Eye (tissue), 1 donor: ENCODE measurements at regions not wholly inside any gene's neighbourhood (a gene's known extent, or its start where the extent isn't known, plus 50 kb on each side); places are given as distances from the start of the nearest gene placed in this dataset.
A peak's percentile ranks its signal among the peaks of the same experiment; 100 is the strongest.

Source experiments
- DNase-seq: peaks from one replicate; pipeline ENCODE4 v3.0.0-alpha.2; 2015

- DNase-seq, result no peak
Observed at GRCh38 chr7:26489906-26490639, 198.4 kb downstream of the SNX10 start.

DNA sequence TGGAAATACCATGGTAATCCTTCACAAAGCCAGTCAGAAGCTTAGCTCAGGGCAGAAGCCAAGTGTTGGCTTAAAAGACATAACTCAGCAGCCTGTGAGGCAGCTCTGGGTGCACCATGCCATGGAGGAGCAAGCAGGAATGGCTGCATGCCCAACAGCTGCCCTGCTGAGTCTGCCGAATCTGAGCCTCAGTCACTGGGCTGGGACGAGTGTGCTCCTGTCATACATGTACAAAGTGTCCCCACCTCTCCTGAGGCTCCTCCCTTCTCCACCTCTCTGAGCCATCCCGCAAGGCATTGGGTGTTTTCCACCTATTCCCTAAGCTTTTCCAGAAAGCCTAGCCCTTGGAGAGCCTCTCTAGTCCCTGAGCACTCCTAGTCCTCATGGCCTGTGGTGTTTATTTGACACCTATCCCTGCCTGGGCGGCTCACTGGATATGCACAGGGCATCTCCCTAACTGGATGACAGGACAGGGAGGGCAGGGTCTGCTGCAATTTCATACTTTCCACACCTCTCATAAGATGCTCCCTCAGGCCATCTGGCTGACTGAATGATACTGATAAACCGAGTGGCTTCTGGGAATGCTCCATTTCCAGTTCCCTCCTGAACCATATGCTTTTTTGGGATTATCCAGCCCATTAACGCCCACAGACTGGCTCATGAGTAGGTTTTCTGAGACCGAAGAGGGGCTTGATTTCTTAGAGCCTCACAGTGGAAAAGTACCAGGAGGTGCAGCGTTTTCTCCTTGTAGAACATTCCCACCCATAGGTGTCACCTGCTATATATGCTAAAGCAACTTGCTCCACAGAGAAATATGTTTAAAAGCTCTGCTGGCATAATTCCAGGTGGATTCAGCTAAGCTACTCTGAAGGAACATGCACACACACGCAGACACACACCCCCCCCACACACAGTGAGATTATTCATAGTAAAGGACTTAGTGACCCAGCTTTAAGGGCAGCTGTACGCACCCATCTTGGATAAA lies 199.3 kb downstream of the SNX10 start:
- peak; percentile 63 for DNase-seq

- DNase-seq, result no peak
Observed at GRCh38 chr7:26492816-26493215, 201.2 kb downstream of the SNX10 start.

DNA sequence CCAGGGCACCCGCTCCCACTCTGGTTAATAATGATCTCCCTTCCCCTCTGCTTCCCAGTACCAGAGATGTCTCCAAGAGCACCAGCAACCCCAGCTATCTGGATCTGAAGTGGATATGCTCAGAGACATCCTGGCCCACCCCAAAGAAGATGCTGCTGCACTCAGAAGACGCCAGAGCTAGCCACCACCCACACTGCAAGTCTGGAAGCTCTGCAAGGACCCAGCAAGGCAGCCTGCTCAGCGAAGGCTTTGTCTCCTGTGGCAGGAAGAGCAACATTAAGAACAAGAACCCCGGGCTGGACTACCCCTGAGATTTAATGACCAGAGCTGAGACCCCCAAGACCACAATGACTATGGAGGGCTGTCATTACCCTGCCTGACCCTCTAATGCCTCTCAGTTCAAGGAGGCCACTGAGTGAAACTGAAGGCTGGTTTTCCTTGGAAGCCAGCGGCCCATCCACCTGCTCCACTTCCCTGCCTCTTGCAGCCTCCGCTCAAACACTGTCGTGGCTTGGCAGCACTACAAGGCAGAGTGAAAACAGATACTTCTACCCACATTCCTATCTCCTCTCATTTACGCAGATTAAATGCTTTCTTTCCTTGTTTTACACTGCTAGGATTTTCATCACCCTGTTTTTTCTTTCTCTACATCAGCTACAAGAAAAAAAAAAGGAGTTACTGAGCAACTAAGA lies 202.2 kb downstream of the SNX10 start:
- DNase-seq, result no peak

- DNase-seq, result no peak
Observed at GRCh38 chr7:26495569-26495968, 203.9 kb downstream of the SNX10 start.

- no peak for DNase-seq
Observed at GRCh38 chr7:26497801-26498596, 206.3 kb downstream of the SNX10 start.

- no peak for DNase-seq
Observed at GRCh38 chr7:26499315-26499897, 207.7 kb downstream of the SNX10 start.

- no peak for DNase-seq
Observed at GRCh38 chr7:26500749-26501352, 209.2 kb downstream of the SNX10 start.

GRCh38 chr7:26504411-26505120 lies 212.9 kb downstream of the SNX10 start:
- DNase-seq, result no peak

DNA sequence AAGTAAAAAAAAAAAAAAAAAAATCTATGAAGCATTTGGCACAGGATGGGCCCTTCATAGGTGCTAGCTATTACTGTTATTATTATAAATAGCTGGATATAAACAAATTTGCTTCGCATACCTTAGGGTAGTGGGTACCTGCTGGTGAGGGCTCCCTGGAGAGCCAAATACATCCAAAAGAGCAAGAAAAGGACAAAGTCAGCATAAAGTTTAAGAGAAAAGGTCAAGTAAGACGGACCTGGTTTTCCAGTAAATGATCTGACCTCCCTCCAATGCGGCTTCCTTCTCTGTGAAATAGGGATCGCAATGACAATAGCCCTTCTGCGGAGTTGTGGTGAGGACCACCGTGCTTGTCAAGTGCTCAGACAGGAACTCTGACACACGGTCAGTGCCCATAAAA lies 214.5 kb downstream of the SNX10 start:
- DNase-seq, result no peak

DNA sequence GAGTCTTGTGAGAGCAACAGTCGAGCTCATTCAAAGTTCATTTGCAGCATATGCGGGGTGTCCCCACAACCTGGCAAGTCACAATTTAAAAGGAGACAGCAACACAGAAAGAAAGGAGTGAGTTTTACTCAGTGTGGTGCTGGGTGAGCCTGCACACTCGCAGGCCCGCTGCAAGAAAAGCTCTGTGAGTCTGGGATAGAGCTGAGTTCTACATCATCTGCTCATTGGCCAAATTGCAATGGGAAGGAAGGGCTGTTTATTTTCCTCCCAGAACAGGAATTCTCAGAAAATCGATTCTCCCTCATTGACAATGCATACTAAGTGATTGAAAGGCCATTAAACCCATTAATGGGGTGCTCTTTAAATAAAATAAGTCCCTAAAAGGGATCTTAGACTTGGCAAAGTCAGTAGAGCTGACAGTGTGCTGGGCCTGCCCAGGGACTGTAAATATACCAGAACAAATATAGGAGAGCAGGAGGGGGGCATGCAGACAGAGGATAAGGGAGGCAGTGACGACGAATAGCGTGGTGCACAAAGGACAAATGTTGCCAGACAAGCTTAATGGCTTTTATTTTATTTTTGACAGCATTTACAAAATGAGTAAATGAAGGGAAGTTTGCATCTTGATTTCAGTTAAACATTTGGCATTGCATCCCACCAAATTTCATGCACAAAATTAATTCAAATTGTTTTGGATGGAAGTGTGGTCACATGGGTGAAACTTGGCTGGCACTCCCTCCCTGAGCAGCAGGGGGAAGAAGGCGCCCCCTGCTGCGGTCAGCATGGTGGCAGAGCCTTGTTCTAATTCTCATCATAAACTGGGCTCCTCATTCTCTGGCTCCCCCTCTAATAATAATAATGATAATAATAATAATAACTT lies 215.7 kb downstream of the SNX10 start:
- no peak for DNase-seq

GRCh38 chr7:26508481-26508880 lies 216.8 kb downstream of the SNX10 start:
- no peak for DNase-seq

DNA sequence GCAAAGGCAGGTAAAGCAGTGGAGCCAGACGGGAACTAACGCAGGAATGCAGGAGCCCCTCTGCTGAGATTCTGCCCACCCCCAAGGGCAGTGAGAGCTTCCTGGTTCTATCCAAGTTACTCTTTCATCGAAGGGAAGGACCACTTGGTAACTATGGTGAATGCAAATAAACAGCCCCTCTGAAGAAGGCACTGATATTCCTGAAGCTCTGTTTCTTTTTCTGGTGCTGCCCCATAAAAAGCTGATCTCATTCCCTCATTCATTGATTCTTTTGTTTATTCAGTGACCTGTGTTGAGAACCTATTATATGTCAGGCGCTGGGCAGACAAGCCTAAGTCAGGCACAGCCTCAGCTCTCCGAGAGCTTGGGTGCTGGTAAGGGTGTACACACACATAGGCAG lies 217.3 kb downstream of the SNX10 start:
- no peak for DNase-seq

- DNase-seq, result no peak
Observed at GRCh38 chr7:26510231-26510957, 218.7 kb downstream of the SNX10 start.

DNA sequence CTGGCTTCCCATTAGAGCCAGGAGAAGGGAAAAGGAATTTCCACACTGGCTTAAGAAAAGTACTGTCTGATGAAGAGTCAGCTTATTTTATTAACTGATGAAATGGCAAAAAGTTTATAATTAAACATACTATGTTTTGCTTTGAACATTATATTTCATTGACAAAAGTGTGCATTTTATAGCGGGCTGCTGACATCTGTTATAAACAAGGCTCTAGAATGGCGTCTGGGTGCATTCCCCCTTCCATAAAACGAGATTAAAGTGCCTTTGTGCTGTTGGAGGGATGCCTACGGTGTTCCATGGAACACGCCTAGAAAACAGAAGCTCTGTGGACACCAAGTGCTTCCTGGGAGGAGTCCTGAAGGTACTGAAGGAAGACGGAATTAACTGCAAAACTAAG lies 220.2 kb downstream of the SNX10 start:
- DNase-seq, result no peak

GRCh38 chr7:26512737-26513136 lies 221.1 kb downstream of the SNX10 start:
- DNase-seq, result no peak

DNA sequence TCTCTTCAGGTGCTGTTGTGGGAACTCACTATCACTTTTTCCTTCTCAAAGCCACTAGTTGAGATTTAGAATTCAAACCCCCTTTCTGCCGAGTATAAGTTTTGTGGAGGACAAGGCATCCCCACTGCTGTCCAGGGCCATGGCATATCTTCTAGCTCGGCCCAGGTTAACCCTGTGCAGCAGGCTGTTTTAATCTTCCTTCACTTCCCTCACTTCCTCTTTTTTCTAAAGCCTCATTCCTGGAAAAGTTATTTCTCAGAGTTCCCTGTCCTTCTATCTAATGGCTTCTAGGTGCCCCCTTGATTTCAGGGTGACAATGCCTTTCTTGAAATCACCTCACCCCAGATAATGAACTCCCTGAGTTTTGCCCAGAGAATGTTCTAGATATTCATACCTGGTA lies 222.3 kb downstream of the SNX10 start:
- no peak for DNase-seq

DNA sequence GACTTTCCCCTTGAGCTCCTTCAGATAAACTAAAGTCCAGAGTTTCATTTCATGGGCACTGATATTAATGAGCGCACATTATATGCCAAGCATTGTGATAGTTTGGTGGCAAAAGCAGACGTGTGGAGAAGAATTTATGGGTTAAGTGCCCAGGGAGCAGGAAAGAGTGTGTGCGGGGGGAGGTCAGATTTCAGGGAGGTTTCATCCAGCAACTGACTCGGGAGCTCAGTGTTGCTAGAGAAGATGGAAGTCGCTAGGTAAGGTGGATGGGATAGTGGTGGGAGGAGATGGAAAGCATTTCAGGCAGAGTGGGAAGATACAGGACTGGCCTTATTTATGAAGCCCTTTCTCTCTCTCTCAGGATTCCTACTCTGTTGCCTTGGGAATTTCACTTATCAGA lies 223.0 kb downstream of the SNX10 start:
- DNase-seq, result no peak

DNA sequence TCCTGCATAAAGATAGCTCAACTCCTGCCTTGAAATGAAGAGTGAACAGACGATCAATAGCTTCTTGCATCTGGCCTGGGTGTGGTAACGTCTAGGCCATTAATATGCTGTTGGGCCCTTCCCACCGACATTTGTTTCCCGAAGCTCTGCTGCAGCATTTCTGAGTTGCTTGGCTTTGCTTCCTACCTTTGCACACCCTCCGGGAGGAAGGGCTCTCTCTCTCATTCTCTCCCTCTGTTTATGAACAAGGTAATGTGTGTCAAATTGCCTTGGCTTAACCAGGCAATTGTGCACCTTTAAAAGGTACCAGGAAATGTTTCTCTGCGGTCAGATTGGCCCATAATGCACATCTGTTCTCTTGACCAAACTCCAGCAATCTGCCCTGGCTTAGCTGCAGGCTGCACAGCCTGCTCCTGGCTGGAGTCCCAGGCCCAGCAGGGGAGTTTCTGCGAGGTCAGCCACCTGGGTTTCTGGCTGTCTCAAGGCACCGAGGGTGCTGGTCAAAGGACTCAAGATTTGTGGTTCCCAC lies 223.7 kb downstream of the SNX10 start:
- no peak for DNase-seq
